ENCODE measurements at regions not wholly inside any gene's neighbourhood (a gene's known extent, or its start where the extent isn't known, plus 50 kb on each side); places are given as distances from the start of the nearest gene placed in this dataset.

GRCh38 chr1:47696737-47697441, 259.0 kb downstream of the FOXD2 start:
- TF ChIP-seq POLR2AphosphoS5 (IDR thresholded peaks at IDR 0.05; ENCODE audit: low read depth) (no peak), SPI1 (IDR thresholded peaks at IDR 0.05; ENCODE audit: borderline replicate concordance, low read depth) (no peak)
- DNase-seq (ENCODE audit: low read depth in 1 of 2, low spot score in 1 of 2), result no peak
- Histone ChIP-seq H3K27ac (replicated peaks) (no peak overlapping the region), H3K27me3 (ENCODE audit: insufficient read depth, poor library complexity, severe bottlenecking) (no peaks in the 10 kb centered on the region), H3K4me3 (replicated peaks; ENCODE audit: insufficient read depth, low read length) (no peak overlapping the region)

- Histone ChIP-seq H3K27ac (replicated peaks) (no peak overlapping the region), H3K27me3 (ENCODE audit: insufficient read depth, poor library complexity, severe bottlenecking) (no peaks in the 10 kb centered on the region), H3K4me3 (replicated peaks; ENCODE audit: insufficient read depth, low read length) (no peak overlapping the region)
- DNase-seq (ENCODE audit: low read depth in 1 of 2, low spot score in 1 of 2), result no peak
- no peak for TF ChIP-seq POLR2AphosphoS5 (IDR thresholded peaks at IDR 0.05; ENCODE audit: low read depth)
- TF ChIP-seq GABPA (IDR thresholded peaks at IDR 0.05; ENCODE audit: low read depth), result no peak
- TF ChIP-seq SPI1 (IDR thresholded peaks at IDR 0.05; ENCODE audit: borderline replicate concordance, low read depth), result no peak
- TF ChIP-seq REST (IDR thresholded peaks at IDR 0.05; ENCODE audit: insufficient replicate concordance, low read depth), result no peak
- TF ChIP-seq CTCF (IDR thresholded peaks at IDR 0.05; ENCODE audit: insufficient read depth, low read length), result no peak
Measured at GRCh38 chr1:47697616-47698335, 259.9 kb downstream of the FOXD2 start.

GRCh38 chr1:47699492-47700235, 261.8 kb downstream of the FOXD2 start:
- no peak overlapping the region for H3K27ac ChIP-seq (replicated peaks)
- H3K4me3 ChIP-seq (replicated peaks; ENCODE audit: insufficient read depth, low read length), result no peak overlapping the region
- TF ChIP-seq REST (IDR thresholded peaks at IDR 0.05; ENCODE audit: insufficient replicate concordance, low read depth) (no peak), GABPA (IDR thresholded peaks at IDR 0.05; ENCODE audit: low read depth) (no peak), POLR2AphosphoS5 (IDR thresholded peaks at IDR 0.05; ENCODE audit: low read depth) (no peak), CTCF (IDR thresholded peaks at IDR 0.05; ENCODE audit: insufficient read depth, low read length) (no peak), SPI1 (IDR thresholded peaks at IDR 0.05; ENCODE audit: borderline replicate concordance, low read depth) (no peak)
- peaks cover 4% of the 10 kb centered on the region for H3K27me3 ChIP-seq (ENCODE audit: insufficient read depth, poor library complexity, severe bottlenecking)
- no peak for DNase-seq (ENCODE audit: low read depth in 1 of 2, low spot score in 1 of 2)

GRCh38 chr1:47701283-47701682, 263.4 kb downstream of the FOXD2 start:
- DNase-seq (ENCODE audit: low read depth in 1 of 2, low spot score in 1 of 2), result no peak
- Histone ChIP-seq H3K4me3 (replicated peaks; ENCODE audit: insufficient read depth, low read length) (no peak overlapping the region), H3K27me3 (ENCODE audit: insufficient read depth, poor library complexity, severe bottlenecking) (peaks cover 4% of the 10 kb centered on the region), H3K27ac (replicated peaks) (no peak overlapping the region)
- TF ChIP-seq REST (IDR thresholded peaks at IDR 0.05; ENCODE audit: insufficient replicate concordance, low read depth) (no peak), POLR2AphosphoS5 (IDR thresholded peaks at IDR 0.05; ENCODE audit: low read depth) (no peak), SPI1 (IDR thresholded peaks at IDR 0.05; ENCODE audit: borderline replicate concordance, low read depth) (no peak), GABPA (IDR thresholded peaks at IDR 0.05; ENCODE audit: low read depth) (no peak), CTCF (IDR thresholded peaks at IDR 0.05; ENCODE audit: insufficient read depth, low read length) (no peak)
